BE2C (cell line): ENCODE measurements at regions not wholly inside any gene's neighbourhood (a gene's known extent, or its start where the extent isn't known, plus 50 kb on each side); places are given as distances from the start of the nearest gene placed in this dataset.

Source experiments
- DNase-seq: peaks from one replicate; pipeline ENCODE4 v3.0.0-alpha.2; 2020
- H3K27me3 ChIP-seq: fragments of 250-450 bp; sonication (Bioruptor Pico); 2 replicates; pipeline ENCODE4 v1.5.1; 2020; ENCODE audit warnings: mild to moderate bottlenecking
- H3K36me3 ChIP-seq: fragments of 250-450 bp; sonication (Bioruptor Pico); 2 replicates; pipeline ENCODE4 v1.5.1; 2020; ENCODE audit warnings: mild to moderate bottlenecking
- H3K4me1 ChIP-seq: fragments of 250-450 bp; sonication (Bioruptor Pico); 2 replicates; pipeline ENCODE4 v1.5.1; 2020
- H3K4me3 ChIP-seq: 2 replicates; pipeline ENCODE4 v1.5.1; 2011; ENCODE audit warnings: low read depth, low read length
- H3K9me3 ChIP-seq: fragments of 250-450 bp; sonication (Bioruptor Pico); 2 replicates; pipeline ENCODE4 v1.5.1; 2020
- CTCF ChIP-seq: IDR thresholded peaks from 2 replicates; pipeline ENCODE4 v1.5.1; 2012; ENCODE audit warnings: mild to moderate bottlenecking, low read depth, low read length

- Histone ChIP-seq H3K27me3 (no peaks in the 10 kb centered on the region), H3K4me3 (no peak overlapping the region), H3K36me3 (no peaks in the 10 kb centered on the region), H3K4me1 (peaks cover 14% of the 10 kb centered on the region), H3K9me3 (no peaks in the 10 kb centered on the region)
- peak; percentile 6 for DNase-seq
- TF ChIP-seq CTCF: no peak
Observed at GRCh38 chr5:176732736-176733405, 77.5 kb upstream of the UNC5A start.

GRCh38 chr5:176733406-176734262, 76.7 kb upstream of the UNC5A start:
- Histone ChIP-seq H3K9me3 (no peaks in the 10 kb centered on the region), H3K4me1 (peaks cover 22% of the 10 kb centered on the region), H3K36me3 (no peaks in the 10 kb centered on the region), H3K4me3 (no peak overlapping the region), H3K27me3 (no peaks in the 10 kb centered on the region)
- no peak for TF ChIP-seq CTCF
- DNase-seq: peak; percentile 17

GRCh38 chr5:176734756-176735342, 75.5 kb upstream of the UNC5A start:
- TF ChIP-seq CTCF: no peak
- peaks cover 34% of the 10 kb centered on the region for H3K4me1 ChIP-seq
- DNase-seq: peak; percentile 4
- H3K27me3 ChIP-seq: no peaks in the 10 kb centered on the region
- H3K4me3 ChIP-seq: no peak overlapping the region
- no peaks in the 10 kb centered on the region for H3K36me3 ChIP-seq
- H3K9me3 ChIP-seq: no peaks in the 10 kb centered on the region

GRCh38 chr5:176735383-176736265, 74.7 kb upstream of the UNC5A start:
- peak; percentile 7 for DNase-seq
- Histone ChIP-seq H3K4me3 (no peak overlapping the region), H3K36me3 (no peaks in the 10 kb centered on the region), H3K27me3 (no peaks in the 10 kb centered on the region), H3K9me3 (no peaks in the 10 kb centered on the region), H3K4me1 (peaks cover 40% of the 10 kb centered on the region)
- TF ChIP-seq CTCF: no peak

- Histone ChIP-seq H3K27me3 (no peaks in the 10 kb centered on the region), H3K4me3 (no peak overlapping the region)
Observed at GRCh38 chr5:176736301-176736930, 73.9 kb upstream of the UNC5A start.

More at GRCh38 chr5:176736301-176736930, 73.9 kb upstream of the UNC5A start:
- H3K36me3 ChIP-seq: no peaks in the 10 kb centered on the region
- peaks cover 40% of the 10 kb centered on the region for H3K4me1 ChIP-seq
- no peak for TF ChIP-seq CTCF
- H3K9me3 ChIP-seq: no peaks in the 10 kb centered on the region
- peak; percentile 30 for DNase-seq
